HCT116 (cell line): ENCODE measurements at regions not wholly inside any gene's neighbourhood (a gene's known extent, or its start where the extent isn't known, plus 50 kb on each side); places are given as distances from the start of the nearest gene placed in this dataset.

ENCODE experiments used
- ATAC-seq: fragments of 200-7000 bp; cut with Tn5 transposase; 2 replicates; pipeline ENCODE4 v1.9.1; 2020; ENCODE audit warnings: mild to moderate bottlenecking, moderate library complexity
- BruUV-seq: library from RNA; stranded (reverse); fragments of 400-500 nt; replicated peaks from 2 replicates; lab custom pipeline; 2021; lab: Mats Ljungman, UMichigan
- CTCF ChIA-PET: fragments of 300-600 bp; sonication (Branson Sonifier 250); formaldehyde crosslinking; loops from one replicate; lab custom pipeline; 2021; ENCODE audit warnings: antibody characterized with exemption; lab: Charles Lee
- POLR2A ChIA-PET: fragments of 300-600, 350-600 bp; sonication (Branson Sonifier 250); formaldehyde crosslinking; loops from one replicate; lab custom pipeline; 2021; ENCODE audit warnings: antibody characterized with exemption; lab: Charles Lee
- RAD21 ChIA-PET, 2 experiments: fragments of 300-600 bp; sonication (Branson Sonifier 250); formaldehyde crosslinking; loops; one replicate each; lab custom pipeline; 2023; ENCODE audit warnings: low total read pairs in 2 of 2; ENCODE audit not compliant: uncharacterized antibody in 2 of 2, unreplicated experiment in 2 of 2, low non-redundant PET in 1 of 2; lab: Charles Lee
- DNase-seq: peaks from one replicate; pipeline ENCODE4 v3.0.0-alpha.2; 2010; ENCODE audit warnings: low read depth, low spot score
- H2AFZ ChIP-seq: fragments of 200-600 bp; shearing (Covaris generic), sonication (generic); 2 replicates; pipeline ENCODE4 v1.6.1; 2017; ENCODE audit warnings: low read depth, mixed run types, mixed read lengths, antibody characterized with exemption, low read length; ENCODE audit not compliant: poor library complexity, severe bottlenecking
- H3K27ac ChIP-seq: 2 replicates; pipeline ENCODE4 v1.5.1; 2012; ENCODE audit warnings: low read depth, low read length
- H3K27me3 ChIP-seq: fragments of 200-600 bp; sonication (generic); 2 replicates; pipeline ENCODE4 v1.6.1; 2016; ENCODE audit warnings: mixed run types, low read length, mixed read lengths; ENCODE audit not compliant: insufficient read depth
- H3K36me3 ChIP-seq, 2 experiments: fragments of 200-500 bp in 1 of 2; fragments of 200-600 bp in 1 of 2; sonication (Bioruptor generic) in 1 of 2; sonication (generic) in 1 of 2; 2 replicates each; pipeline versions ENCODE4 v1.5.1 to v1.6.1; 2014 to 2016; ENCODE audit warnings: low read length in 2 of 2, inconsistent platforms in 1 of 2, mixed read lengths in 1 of 2, mixed run types in 1 of 2; ENCODE audit not compliant: insufficient read depth in 2 of 2, control insufficient read depth in 1 of 2
- H3K4me1 ChIP-seq, 2 experiments: fragments of 200-600 bp in 1 of 2; sonication (generic) in 1 of 2; 2 replicates each; pipeline versions ENCODE4 v1.5.1 to v1.6.1; 2012 to 2017; ENCODE audit warnings: low read length in 2 of 2, inconsistent platforms in 1 of 2, mild to moderate bottlenecking in 1 of 2, mixed read lengths in 1 of 2, mixed run types in 1 of 2, moderate library complexity in 1 of 2; ENCODE audit not compliant: insufficient read depth in 2 of 2, control insufficient read depth in 1 of 2
- H3K4me2 ChIP-seq: fragments of 200-600 bp; sonication (generic); 2 replicates; pipeline ENCODE4 v1.6.1; 2017; ENCODE audit warnings: mixed run types, low read length, mixed read lengths
- H3K4me3 ChIP-seq, 2 experiments: fragments of 200-600 bp in 1 of 2; sonication (generic) in 1 of 2; replicated peaks in 1 of 2; 2 replicates each; pipeline ENCODE4 v1.5.1; 2011 to 2016; ENCODE audit warnings: low read length in 2 of 2, control low read depth in 1 of 2, low read depth in 1 of 2, mild to moderate bottlenecking in 1 of 2, mixed read lengths in 1 of 2, mixed run types in 1 of 2
- H3K79me2 ChIP-seq: fragments of 200-600 bp; sonication (generic); 2 replicates; pipeline ENCODE4 v1.6.1; 2017; ENCODE audit warnings: mild to moderate bottlenecking, mixed run types, low read length, moderate library complexity, mixed read lengths; ENCODE audit not compliant: insufficient read depth
- H3K9ac ChIP-seq: fragments of 200-600 bp; sonication (generic); 2 replicates; pipeline ENCODE4 v1.6.1; 2016; ENCODE audit warnings: low read length, mixed read lengths
- H3K9me2 ChIP-seq: fragments of 200-600 bp; sonication (generic), shearing (Covaris generic); 2 replicates; pipeline ENCODE4 v1.6.1; 2017; ENCODE audit warnings: mixed run types, mild to moderate bottlenecking, moderate library complexity; ENCODE audit not compliant: insufficient read depth
- H3K9me3 ChIP-seq, 2 experiments: fragments of 200-500 bp in 1 of 2; fragments of 200-600 bp in 1 of 2; sonication (Bioruptor generic) in 1 of 2; sonication (generic) in 1 of 2; 2 replicates each; pipeline ENCODE4 v1.6.1; 2014 to 2017; ENCODE audit warnings: low read length in 2 of 2, mixed read lengths in 2 of 2, inconsistent platforms in 1 of 2, low read depth in 1 of 2, mild to moderate bottlenecking in 1 of 2, mixed run types in 1 of 2, moderate library complexity in 1 of 2; ENCODE audit not compliant: control insufficient read depth in 1 of 2, insufficient read depth in 1 of 2
- H4K20me1 ChIP-seq: fragments of 200-600 bp; sonication (generic), shearing (Covaris generic); 2 replicates; pipeline ENCODE4 v1.6.1; 2017; ENCODE audit warnings: mixed run types, mild to moderate bottlenecking, moderate library complexity; ENCODE audit not compliant: insufficient read depth
- ATF3 ChIP-seq: IDR thresholded peaks from 2 replicates; pipeline ENCODE4 v1.6.1; 2012
- CEBPB ChIP-seq: IDR thresholded peaks from 2 replicates; pipeline ENCODE4 v1.6.1; 2012; ENCODE audit warnings: low read depth
- CTCF ChIP-seq, 3 experiments: fragments of 200-600 bp in 1 of 3; sonication (generic) in 1 of 3; IDR thresholded peaks in 2 of 3; conservative IDR thresholded peaks in 1 of 3; 2 replicates each; pipeline ENCODE4 v1.5.1; 2012 to 2017; ENCODE audit warnings: low read depth in 2 of 3, low read length in 2 of 3, antibody characterized with exemption in 1 of 3, borderline replicate concordance in 1 of 3, control low read depth in 1 of 3, mild to moderate bottlenecking in 1 of 3, mixed read lengths in 1 of 3, mixed run types in 1 of 3, moderate library complexity in 1 of 3; ENCODE audit not compliant: insufficient read depth in 1 of 3
- EGR1 ChIP-seq: IDR thresholded peaks from 2 replicates; pipeline ENCODE4 v1.6.1; 2012; ENCODE audit warnings: low read depth
- ELF1 ChIP-seq: IDR thresholded peaks from 2 replicates; pipeline ENCODE4 v1.6.1; 2012; ENCODE audit warnings: low read depth, borderline replicate concordance
- EZH2 ChIP-seq: fragments of 200-600 bp; sonication (generic); IDR thresholded peaks from 2 replicates; pipeline ENCODE4 v1.6.1; 2017; ENCODE audit warnings: antibody characterized with exemption, mixed run types
- EZH2phosphoT487 ChIP-seq: fragments of 200-600 bp; IDR thresholded peaks from 2 replicates; pipeline ENCODE4 v1.6.1; 2018; ENCODE audit warnings: antibody characterized with exemption, borderline replicate concordance
- FOSL1 ChIP-seq: IDR thresholded peaks from 2 replicates; pipeline ENCODE4 v1.6.1; 2012; ENCODE audit warnings: low read depth
- JUND ChIP-seq: IDR thresholded peaks from 2 replicates; pipeline ENCODE4 v1.6.1; 2012
- MAX ChIP-seq: IDR thresholded peaks from 2 replicates; pipeline ENCODE4 v1.6.1; 2012
- POLR2A ChIP-seq: IDR thresholded peaks from 2 replicates; pipeline ENCODE4 v1.7.0; 2011; ENCODE audit warnings: borderline replicate concordance; ENCODE audit not compliant: insufficient read depth, insufficient read length; ENCODE audit errors: extremely low read depth
- POLR2AphosphoS5 ChIP-seq: IDR thresholded peaks from 2 replicates; pipeline ENCODE4 v1.6.1; 2011; ENCODE audit warnings: mild to moderate bottlenecking, low read depth, low read length, moderate library complexity
- RAD21 ChIP-seq: IDR thresholded peaks from 2 replicates; pipeline ENCODE4 v1.6.1; 2012; ENCODE audit warnings: low read depth, mild to moderate bottlenecking
- SIN3A ChIP-seq: IDR thresholded peaks from 2 replicates; pipeline ENCODE4 v1.6.1; 2012; ENCODE audit warnings: low read depth
- SP1 ChIP-seq: IDR thresholded peaks from 2 replicates; pipeline ENCODE4 v1.6.1; 2012; ENCODE audit warnings: low read depth
- SRF ChIP-seq: IDR thresholded peaks from 2 replicates; pipeline ENCODE4 v1.6.1; 2012; ENCODE audit warnings: low read depth
- TCF7L2 ChIP-seq: IDR thresholded peaks from 2 replicates; pipeline ENCODE4 v1.7.0; 2011; ENCODE audit warnings: borderline replicate concordance, inconsistent platforms; ENCODE audit not compliant: insufficient read depth, insufficient read length; ENCODE audit errors: extremely low read depth
- YY1 ChIP-seq: IDR thresholded peaks from 2 replicates; pipeline ENCODE4 v1.6.1; 2011; ENCODE audit warnings: low read length, low read depth, moderate library complexity, mild to moderate bottlenecking; ENCODE audit not compliant: insufficient replicate concordance; ENCODE audit errors: extremely low read depth
- ZFX ChIP-seq: fragments of 450-650 bp; IDR thresholded peaks from 2 replicates; pipeline ENCODE4 v1.6.1; 2017
- ZNF274 ChIP-seq: fragments of 200-500 bp; sonication (Bioruptor generic); IDR thresholded peaks from 2 replicates; pipeline ENCODE4 v1.6.1; 2014; ENCODE audit warnings: mild to moderate bottlenecking, low read depth, low read length, inconsistent platforms
- intact Hi-C: fragments of 100-400 bp; cut with micrococcal nuclease; formaldehyde crosslinking; loops from 2 replicates; pipeline ENCODE4 v1.10.0; 2022
- TF ChIP-seq, protein P1 (sequence below): IDR thresholded peaks from 2 replicates; pipeline ENCODE4 v1.6.1; 2012; ENCODE audit warnings: low read depth

GRCh38 chr16:22625967-22626366 is 115.3 kb downstream of the NPIPB5 start (continued):
- no peak for TF ChIP-seq YY1
- TF ChIP-seq ELF1: no peak
- TF ChIP-seq ZNF274: no peak
- no peak for TF ChIP-seq TCF7L2
- TF ChIP-seq POLR2AphosphoS5: no peak

GRCh38 chr16:22627043-22627442 is 116.4 kb downstream of the NPIPB5 start:
- BruUV-seq: no TSS peak

More at GRCh38 chr16:22627043-22627442, 116.4 kb downstream of the NPIPB5 start:
- H3K4me1 ChIP-seq: no peaks in the 10 kb centered on the region
- H4K20me1 ChIP-seq: no peaks in the 10 kb centered on the region
- H3K9me3 ChIP-seq: no peaks in the 10 kb centered on the region
- peaks cover 27% of the 10 kb centered on the region for H3K27me3 ChIP-seq
- H3K4me2 ChIP-seq: no peak overlapping the region
- intact Hi-C loops: loop anchor here (10.0 kb wide), 1 partner anchor 222 kb away; no protein-coding TSS in a partner anchor
- ChIA-PET POLR2A (no interaction called here), CTCF (interaction anchor here (1.7 kb wide), 1 partner anchor 8 kb away, joined by 4 read pairs; no protein-coding TSS in a partner anchor)
- H3K79me2 ChIP-seq: no peaks in the 10 kb centered on the region
- no peak for ATAC-seq
- no peak for DNase-seq
- no peak overlapping the region for H3K4me3 ChIP-seq
- no peaks in the 10 kb centered on the region for H3K36me3 ChIP-seq
- TF ChIP-seq EGR1 (no peak), SP1 (no peak), POLR2A (no peak), CEBPB (no peak), ZNF274 (no peak), FOSL1 (no peak), POLR2AphosphoS5 (no peak), ZFX (no peak), EZH2 (no peak), CTCF (IDR thresholded peaks at IDR 0.05 in 2 of 3, conservative IDR thresholded peaks at IDR 0.05 in 1 of 3; ENCODE audit: borderline replicate concordance in 1 of 3, insufficient read depth in 1 of 3, low read depth in 2 of 3, low read length in 2 of 3) (no peak), MAX (no peak), EZH2phosphoT487 (no peak), ELF1 (no peak), YY1 (no peak), RAD21 (no peak), ATF3 (no peak), JUND (no peak), SIN3A (no peak), SRF (no peak)
- TF ChIP-seq, protein P1, sequence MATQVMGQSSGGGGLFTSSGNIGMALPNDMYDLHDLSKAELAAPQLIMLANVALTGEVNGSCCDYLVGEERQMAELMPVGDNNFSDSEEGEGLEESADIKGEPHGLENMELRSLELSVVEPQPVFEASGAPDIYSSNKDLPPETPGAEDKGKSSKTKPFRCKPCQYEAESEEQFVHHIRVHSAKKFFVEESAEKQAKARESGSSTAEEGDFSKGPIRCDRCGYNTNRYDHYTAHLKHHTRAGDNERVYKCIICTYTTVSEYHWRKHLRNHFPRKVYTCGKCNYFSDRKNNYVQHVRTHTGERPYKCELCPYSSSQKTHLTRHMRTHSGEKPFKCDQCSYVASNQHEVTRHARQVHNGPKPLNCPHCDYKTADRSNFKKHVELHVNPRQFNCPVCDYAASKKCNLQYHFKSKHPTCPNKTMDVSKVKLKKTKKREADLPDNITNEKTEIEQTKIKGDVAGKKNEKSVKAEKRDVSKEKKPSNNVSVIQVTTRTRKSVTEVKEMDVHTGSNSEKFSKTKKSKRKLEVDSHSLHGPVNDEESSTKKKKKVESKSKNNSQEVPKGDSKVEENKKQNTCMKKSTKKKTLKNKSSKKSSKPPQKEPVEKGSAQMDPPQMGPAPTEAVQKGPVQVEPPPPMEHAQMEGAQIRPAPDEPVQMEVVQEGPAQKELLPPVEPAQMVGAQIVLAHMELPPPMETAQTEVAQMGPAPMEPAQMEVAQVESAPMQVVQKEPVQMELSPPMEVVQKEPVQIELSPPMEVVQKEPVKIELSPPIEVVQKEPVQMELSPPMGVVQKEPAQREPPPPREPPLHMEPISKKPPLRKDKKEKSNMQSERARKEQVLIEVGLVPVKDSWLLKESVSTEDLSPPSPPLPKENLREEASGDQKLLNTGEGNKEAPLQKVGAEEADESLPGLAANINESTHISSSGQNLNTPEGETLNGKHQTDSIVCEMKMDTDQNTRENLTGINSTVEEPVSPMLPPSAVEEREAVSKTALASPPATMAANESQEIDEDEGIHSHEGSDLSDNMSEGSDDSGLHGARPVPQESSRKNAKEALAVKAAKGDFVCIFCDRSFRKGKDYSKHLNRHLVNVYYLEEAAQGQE: no peak
- TF ChIP-seq, all 23 proteins: peak for 0
- no peak overlapping the region for H3K27ac ChIP-seq
- no peak overlapping the region for H3K9ac ChIP-seq
- RAD21 ChIA-PET: no interaction called here
- H3K9me2 ChIP-seq: no peaks in the 10 kb centered on the region
- H2AFZ ChIP-seq: no peak overlapping the region
